GM12878 (cell line): ENCODE measurements at regions not wholly inside any gene's neighbourhood (a gene's known extent, or its start where the extent isn't known, plus 50 kb on each side); places are given as distances from the start of the nearest gene placed in this dataset.

ENCODE experiments used
- HDAC6 ChIP-seq: fragments of 200-600 bp; sonication (generic); IDR thresholded peaks from one replicate; pipeline ENCODE4 v1.8.0; 2017; ENCODE audit warnings: antibody characterized with exemption; ENCODE audit not compliant: unreplicated experiment
- NFYA ChIP-seq: IDR thresholded peaks from 2 replicates; pipeline ENCODE4 v1.6.1; 2011; ENCODE audit warnings: low read depth, mild to moderate bottlenecking, low read length, improper control_type of control experiment, borderline replicate concordance
- RBBP5 ChIP-seq: fragments of 200-600 bp; sonication (generic); conservative IDR thresholded peaks from 2 replicates; pipeline ENCODE4 v1.6.1; 2016
- REST ChIP-seq: IDR thresholded peaks from 2 replicates; pipeline ENCODE4 v1.6.1; 2012; ENCODE audit warnings: mild to moderate bottlenecking, low read depth, low read length
- TF ChIP-seq, protein P1 (sequence below): fragments of 450-650 bp; IDR thresholded peaks from 2 replicates; pipeline ENCODE4 v1.6.1; 2017; ENCODE audit warnings: mild to moderate bottlenecking
- TF ChIP-seq, protein P2 (sequence below): fragments of 450-650 bp; IDR thresholded peaks from 2 replicates; pipeline ENCODE4 v1.6.1; 2017; ENCODE audit warnings: antibody characterized with exemption, mild to moderate bottlenecking, moderate library complexity

GRCh38 chr6:28775052-28775376, 148.8 kb downstream of the TRIM27 start (continued):
- TF ChIP-seq, protein P1, sequence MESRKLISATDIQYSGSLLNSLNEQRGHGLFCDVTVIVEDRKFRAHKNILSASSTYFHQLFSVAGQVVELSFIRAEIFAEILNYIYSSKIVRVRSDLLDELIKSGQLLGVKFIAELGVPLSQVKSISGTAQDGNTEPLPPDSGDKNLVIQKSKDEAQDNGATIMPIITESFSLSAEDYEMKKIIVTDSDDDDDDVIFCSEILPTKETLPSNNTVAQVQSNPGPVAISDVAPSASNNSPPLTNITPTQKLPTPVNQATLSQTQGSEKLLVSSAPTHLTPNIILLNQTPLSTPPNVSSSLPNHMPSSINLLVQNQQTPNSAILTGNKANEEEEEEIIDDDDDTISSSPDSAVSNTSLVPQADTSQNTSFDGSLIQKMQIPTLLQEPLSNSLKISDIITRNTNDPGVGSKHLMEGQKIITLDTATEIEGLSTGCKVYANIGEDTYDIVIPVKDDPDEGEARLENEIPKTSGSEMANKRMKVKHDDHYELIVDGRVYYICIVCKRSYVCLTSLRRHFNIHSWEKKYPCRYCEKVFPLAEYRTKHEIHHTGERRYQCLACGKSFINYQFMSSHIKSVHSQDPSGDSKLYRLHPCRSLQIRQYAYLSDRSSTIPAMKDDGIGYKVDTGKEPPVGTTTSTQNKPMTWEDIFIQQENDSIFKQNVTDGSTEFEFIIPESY: no peak
- TF ChIP-seq HDAC6 (no peak), RBBP5 (no peak), NFYA (no peak), REST (no peak)
- TF ChIP-seq, protein P2, sequence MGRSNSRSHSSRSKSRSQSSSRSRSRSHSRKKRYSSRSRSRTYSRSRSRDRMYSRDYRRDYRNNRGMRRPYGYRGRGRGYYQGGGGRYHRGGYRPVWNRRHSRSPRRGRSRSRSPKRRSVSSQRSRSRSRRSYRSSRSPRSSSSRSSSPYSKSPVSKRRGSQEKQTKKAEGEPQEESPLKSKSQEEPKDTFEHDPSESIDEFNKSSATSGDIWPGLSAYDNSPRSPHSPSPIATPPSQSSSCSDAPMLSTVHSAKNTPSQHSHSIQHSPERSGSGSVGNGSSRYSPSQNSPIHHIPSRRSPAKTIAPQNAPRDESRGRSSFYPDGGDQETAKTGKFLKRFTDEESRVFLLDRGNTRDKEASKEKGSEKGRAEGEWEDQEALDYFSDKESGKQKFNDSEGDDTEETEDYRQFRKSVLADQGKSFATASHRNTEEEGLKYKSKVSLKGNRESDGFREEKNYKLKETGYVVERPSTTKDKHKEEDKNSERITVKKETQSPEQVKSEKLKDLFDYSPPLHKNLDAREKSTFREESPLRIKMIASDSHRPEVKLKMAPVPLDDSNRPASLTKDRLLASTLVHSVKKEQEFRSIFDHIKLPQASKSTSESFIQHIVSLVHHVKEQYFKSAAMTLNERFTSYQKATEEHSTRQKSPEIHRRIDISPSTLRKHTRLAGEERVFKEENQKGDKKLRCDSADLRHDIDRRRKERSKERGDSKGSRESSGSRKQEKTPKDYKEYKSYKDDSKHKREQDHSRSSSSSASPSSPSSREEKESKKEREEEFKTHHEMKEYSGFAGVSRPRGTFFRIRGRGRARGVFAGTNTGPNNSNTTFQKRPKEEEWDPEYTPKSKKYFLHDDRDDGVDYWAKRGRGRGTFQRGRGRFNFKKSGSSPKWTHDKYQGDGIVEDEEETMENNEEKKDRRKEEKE: no peak
